NCI-H2171 (cell line): ENCODE measurements at regions not wholly inside any gene's neighbourhood (a gene's known extent, or its start where the extent isn't known, plus 50 kb on each side); places are given as distances from the start of the nearest gene placed in this dataset.
"Not testable (repeated sequence)": the region's sequence is repeated elsewhere in the genome, so short reads cannot be mapped to it uniquely, and the experiment has no call there.

Experiments used
- DNase-seq: peaks from one replicate; lab custom pipeline; 2025; lab: John Stamatoyannopoulos, UW

- no peak for DNase-seq
Observed at GRCh38 chr1:148315071-148315811, 163.2 kb upstream of the NBPF11 start.

GRCh38 chr1:148310807-148311206 lies 158.7 kb upstream of the NBPF11 start:
- DNase-seq: no peak

DNA sequence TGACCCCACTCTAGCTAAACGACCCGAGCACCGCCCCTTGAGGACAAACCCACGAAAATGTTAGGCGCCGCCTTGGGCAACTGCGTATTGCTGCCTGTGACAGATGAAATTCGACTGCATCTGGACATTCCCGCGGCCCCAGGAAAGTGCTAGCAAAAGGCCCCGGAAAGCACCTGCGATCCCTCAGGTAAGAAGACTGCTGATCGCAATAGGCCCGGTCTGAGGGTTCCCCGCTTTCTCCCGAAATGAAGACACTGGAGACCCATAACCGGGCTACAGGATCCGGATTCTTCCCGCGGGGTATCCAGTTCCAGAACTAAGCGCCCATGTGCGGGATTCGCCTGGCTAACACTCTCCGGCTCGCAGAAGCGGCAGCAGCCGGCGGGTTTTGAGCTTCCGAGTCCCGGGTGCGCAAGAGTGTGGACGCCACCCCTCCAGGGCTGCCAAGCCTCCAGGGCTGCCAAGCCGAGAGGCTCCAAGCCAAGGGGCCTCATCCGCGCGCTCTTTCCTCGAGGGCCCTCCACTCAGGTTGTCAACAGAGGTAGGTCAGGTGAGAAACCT lies 157.9 kb upstream of the NBPF11 start:
- DNase-seq: no peak

- no peak for DNase-seq
Observed at GRCh38 chr1:148308832-148309458, 156.9 kb upstream of the NBPF11 start.

- no peak for DNase-seq
Observed at GRCh38 chr1:148307583-148308185, 155.6 kb upstream of the NBPF11 start.

GRCh38 chr1:148304935-148305334 lies 152.9 kb upstream of the NBPF11 start:
- DNase-seq: not testable (repeated sequence)

DNA sequence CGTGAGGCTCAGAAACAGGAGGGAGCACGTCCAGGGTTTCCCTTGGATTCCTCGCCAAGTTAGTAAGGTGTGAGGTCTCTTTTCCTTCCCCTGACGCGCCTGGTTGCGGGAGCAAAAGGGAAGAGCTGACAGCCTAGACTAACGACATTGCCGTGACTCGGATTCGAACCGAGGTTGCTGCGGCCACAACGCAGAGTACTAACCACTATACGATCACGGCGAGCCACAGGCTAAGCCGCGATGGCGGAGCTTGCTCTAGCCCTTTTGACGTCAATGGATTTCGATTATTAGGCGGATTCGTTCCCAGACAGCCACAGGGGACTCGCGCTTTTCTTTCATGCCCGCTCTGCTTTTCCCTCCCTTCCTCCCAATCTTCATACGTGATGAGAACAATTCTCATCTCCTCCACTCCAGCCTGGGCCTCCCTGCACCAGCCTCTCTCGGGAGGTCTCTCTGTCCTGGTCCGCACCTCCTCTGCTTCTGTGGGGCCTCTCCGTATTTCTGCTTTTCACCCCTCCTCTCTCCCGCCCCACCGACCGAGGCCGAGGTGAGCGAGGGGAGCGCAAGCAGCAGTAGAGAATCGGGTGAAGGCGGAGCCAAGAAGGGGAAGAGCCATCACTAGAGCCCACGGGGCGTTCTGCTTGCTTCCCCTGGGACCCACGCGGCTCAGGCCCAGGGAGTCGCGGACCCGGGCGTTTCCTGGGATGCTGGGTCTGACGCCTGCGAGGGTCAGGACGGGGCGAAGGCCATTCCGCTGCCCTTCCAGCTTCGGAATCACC lies 150.7 kb upstream of the NBPF11 start:
- DNase-seq: not testable (repeated sequence)

- not testable (repeated sequence) for DNase-seq
Observed at GRCh38 chr1:148297852-148298251, 145.8 kb upstream of the NBPF11 start.

DNA sequence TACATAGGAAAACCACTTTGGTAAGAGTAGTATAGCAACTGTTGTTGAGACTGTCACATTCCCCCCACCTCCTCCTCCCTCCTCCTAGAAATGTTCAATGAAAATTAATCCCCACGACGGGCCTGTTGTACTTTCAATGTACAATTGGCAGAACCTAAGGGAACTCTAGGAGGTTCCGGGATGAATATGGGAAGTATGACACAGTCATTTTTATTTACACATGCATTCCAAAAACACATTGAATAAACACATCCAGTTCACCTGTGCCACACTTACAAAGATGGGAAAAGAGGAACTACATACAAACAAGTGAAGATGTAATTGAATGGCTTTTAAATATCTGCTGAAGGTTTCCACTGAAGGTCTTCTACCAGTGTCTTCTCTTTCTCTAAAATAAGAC lies 144.4 kb upstream of the NBPF11 start:
- DNase-seq: no peak

- no peak for DNase-seq
Observed at GRCh38 chr1:148294116-148294807, 142.2 kb upstream of the NBPF11 start.

DNA sequence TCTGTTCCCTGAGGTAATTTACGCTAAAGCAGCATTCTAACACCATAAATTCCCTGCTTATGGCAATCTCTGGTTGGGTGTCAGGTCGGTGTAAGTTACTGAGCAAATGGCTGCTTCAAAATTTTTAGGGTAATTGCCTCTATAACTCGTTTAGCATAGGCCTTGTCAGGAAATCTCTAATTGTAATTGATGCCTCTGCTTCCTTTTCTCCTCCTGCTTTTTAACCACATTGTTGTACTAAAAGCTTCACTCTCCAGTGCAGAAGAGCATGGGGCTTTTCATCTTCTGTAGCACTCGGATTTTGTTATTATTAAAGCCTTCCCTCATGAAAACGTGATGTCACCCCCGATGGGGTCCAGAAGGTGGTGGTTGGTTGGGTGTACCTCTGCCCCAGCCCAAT lies 141.6 kb upstream of the NBPF11 start:
- no peak for DNase-seq

DNA sequence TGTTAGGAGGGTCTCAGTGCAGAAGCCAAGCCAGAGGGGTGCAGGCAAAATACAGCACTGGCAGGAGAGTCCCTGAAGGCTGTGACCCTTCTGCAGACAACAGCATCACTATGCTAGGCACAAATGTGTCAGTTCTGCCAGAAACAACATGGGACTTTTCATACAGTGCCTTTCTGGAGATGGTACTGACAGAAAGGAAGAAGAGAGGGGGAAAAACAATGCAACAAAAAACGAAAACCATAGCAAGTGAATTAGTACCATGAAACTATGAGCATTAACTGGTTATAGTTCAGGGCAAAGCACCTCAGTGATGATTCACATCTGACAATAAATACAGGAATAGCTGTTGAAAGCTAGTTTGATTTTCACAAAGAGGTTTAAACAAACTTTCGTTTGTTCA lies 140.8 kb upstream of the NBPF11 start:
- DNase-seq: no peak

- DNase-seq: no peak
Observed at GRCh38 chr1:148290881-148291280, 138.8 kb upstream of the NBPF11 start.

GRCh38 chr1:148289647-148290046 lies 137.6 kb upstream of the NBPF11 start:
- no peak for DNase-seq

DNA sequence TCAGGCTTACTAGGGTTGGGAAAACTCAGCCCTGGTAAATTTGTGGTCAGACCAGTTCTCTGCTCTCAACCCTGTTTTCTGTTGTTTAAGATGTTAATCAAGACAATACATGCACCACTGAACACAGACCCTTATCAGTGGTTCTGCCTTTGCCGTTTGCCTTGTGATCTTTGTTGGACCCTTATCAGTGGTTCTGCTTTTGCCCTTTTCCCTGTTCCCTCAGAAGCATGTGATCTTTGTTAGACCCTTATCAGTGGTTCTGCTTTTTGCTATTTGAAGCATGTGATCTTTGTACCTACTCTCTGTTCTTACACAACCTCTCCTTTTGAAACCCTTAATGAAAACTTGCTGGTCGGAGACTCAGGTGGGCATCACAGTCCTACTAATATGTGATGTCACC lies 133.9 kb upstream of the NBPF11 start:
- DNase-seq: not testable (repeated sequence)

DNA sequence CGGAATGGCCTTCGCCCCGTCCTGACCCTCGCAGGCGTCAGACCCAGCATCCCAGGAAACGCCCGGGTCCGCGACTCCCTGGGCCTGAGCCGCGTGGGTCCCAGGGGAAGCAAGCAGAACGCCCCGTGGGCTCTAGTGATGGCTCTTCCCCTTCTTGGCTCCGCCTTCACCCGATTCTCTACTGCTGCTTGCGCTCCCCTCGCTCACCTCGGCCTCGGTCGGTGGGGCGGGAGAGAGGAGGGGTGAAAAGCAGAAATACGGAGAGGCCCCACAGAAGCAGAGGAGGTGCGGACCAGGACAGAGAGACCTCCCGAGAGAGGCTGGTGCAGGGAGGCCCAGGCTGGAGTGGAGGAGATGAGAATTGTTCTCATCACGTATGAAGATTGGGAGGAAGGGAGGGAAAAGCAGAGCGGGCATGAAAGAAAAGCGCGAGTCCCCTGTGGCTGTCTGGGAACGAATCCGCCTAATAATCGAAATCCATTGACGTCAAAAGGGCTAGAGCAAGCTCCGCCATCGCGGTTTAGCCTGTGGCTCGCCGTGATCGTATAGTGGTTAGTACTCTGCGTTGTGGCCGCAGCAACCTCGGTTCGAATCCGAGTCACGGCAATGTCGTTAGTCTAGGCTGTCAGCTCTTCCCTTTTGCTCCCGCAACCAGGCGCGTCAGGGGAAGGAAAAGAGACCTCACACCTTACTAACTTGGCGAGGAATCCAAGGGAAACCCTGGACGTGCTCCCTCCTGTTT lies 128.9 kb upstream of the NBPF11 start:
- DNase-seq: not testable (repeated sequence)

GRCh38 chr1:148279002-148279542 lies 127.0 kb upstream of the NBPF11 start:
- DNase-seq: not testable (repeated sequence)

GRCh38 chr1:148277865-148278279 lies 125.8 kb upstream of the NBPF11 start:
- not testable (repeated sequence) for DNase-seq

GRCh38 chr1:148267066-148267465 lies 115.0 kb upstream of the NBPF11 start:
- DNase-seq: not testable (repeated sequence)
